NCI-H524 treated with DMSO at 0.1 percent for 48 hours (cell line): ENCODE measurements at regions not wholly inside any gene's neighbourhood (a gene's known extent, or its start where the extent isn't known, plus 50 kb on each side); places are given as distances from the start of the nearest gene placed in this dataset.
A peak's percentile ranks its signal among the peaks of the same experiment; 100 is the strongest.

Experiments used
- DNase-seq: peaks from one replicate; lab custom pipeline; 2025; lab: John Stamatoyannopoulos, UW

DNA sequence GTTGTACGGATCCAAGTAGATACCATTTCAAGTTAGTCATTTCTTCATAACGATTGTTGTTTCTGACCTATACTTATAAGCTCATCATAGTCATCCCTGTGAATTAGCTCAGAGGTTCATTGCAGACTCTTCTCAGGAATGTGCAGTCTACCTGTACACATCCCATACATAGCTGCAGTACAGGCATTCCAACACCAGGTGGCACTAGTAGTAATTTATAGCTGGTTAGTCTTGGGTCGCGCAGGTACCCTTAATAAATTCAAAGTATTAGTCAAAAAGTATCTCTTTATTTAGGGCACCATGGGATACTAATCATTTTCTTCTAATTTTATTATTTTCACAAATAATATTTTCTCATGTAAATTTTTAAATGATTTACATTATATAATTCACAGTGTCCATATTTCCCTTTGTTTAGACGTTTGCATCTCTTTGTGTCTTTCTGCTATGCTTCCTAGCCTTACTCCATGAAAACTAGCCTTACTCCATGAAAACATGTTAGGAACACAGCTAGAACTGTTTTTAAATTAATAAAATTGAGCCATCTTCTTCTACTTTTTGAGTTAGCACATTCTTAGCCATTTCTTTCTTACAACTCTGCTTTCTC, 128.6 kb upstream of the FAM83B start:
- DNase-seq, result peak; percentile 19

DNA sequence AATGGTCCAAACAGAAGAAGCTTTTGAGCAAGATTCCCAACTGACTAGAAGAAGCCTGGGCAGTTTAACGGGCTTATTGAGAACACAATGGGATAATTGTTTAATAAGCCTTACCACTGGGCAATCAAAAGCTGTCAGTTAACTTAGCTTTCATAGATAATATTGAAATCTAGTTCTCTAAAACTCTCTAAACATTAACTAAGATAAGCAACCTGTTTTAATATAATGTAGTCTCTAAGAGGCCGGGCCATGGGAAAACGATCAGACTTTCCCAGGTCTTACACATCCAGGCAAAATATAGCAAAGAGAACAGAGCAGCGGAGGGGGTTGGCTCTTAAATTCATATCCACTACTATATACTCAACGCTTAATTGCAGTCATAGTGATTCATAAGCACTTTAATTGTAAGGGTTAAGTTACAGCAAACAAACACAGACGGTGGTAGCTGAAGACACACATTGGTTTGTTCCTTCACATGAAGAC, 128.0 kb upstream of the FAM83B start:
- DNase-seq, result peak; percentile 61

DNA sequence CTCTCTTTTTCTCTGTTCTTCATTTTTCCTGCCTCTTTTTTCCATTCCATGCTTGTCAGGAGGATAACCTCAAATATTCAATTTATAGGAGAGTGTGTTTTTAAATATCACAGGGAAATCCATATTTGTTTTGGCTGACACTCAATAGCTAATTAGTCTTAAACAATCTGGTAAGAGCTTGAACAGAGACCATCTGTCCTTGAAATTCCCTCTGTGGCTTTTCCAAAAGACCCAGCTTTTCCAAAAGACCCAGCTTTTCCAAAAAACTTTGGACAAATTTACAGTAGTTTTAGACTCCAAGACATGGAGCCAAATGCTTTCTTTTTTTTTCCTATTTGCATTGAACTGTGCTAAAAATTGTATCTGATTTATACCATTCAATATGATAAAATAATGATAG, 127.4 kb upstream of the FAM83B start:
- peak; percentile 61 for DNase-seq

DNA sequence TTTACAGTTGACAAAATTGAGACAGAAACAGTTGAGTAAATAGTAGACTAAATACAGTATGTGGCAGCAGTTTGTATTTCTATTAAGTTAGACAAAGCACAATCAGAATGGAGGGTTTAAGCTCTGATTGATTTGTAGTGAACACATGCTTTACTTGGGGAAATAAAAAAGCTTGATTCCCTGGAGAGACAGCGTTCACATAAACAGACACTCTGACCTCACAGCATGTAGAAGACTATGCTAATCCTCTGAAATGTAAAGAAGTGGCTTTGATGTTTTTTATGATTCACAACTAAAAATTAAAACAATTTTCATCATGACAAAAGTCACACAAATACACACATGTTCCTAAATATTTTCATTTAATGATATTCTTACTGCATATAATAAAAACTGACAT, 126.9 kb upstream of the FAM83B start:
- DNase-seq, result peak; percentile 54

DNA sequence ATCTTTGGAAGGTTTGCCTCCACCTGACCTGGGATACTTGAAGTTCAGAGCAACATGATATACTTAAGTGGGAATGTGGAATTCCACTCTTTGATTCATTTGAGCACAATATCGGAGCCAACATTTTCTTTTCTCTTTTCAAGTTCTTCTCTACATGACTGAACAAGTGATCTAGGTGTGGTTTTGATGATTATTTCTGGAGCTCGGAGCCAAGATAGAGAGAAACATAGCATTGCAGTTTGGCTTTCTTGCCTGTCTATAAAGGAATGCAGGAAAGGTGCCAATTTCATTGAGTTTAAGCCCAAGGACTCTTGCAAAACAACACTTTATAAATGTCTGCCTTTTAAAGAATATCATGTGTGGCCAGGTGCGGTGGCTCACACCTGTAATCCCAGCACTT, 124.2 kb upstream of the FAM83B start:
- DNase-seq, result no peak

DNA sequence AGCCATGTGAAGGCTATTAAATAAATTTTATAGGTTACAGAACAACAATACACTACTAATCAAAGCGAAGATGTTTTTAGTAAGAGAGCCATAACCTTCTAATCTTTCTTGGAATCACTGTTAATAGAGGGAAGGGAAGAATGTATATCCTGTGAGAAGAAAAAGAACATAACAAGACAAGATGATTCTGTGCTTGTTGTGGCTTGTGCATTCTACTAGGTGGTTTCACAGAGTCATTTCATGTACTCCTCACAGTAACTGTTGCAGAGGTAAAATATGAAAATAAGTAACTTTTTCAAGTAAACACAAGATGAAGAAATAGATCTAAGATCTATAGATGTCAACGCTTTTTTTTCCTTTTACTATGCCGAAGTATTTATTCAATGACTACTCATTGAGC, 116.9 kb upstream of the FAM83B start:
- DNase-seq, result no peak

DNA sequence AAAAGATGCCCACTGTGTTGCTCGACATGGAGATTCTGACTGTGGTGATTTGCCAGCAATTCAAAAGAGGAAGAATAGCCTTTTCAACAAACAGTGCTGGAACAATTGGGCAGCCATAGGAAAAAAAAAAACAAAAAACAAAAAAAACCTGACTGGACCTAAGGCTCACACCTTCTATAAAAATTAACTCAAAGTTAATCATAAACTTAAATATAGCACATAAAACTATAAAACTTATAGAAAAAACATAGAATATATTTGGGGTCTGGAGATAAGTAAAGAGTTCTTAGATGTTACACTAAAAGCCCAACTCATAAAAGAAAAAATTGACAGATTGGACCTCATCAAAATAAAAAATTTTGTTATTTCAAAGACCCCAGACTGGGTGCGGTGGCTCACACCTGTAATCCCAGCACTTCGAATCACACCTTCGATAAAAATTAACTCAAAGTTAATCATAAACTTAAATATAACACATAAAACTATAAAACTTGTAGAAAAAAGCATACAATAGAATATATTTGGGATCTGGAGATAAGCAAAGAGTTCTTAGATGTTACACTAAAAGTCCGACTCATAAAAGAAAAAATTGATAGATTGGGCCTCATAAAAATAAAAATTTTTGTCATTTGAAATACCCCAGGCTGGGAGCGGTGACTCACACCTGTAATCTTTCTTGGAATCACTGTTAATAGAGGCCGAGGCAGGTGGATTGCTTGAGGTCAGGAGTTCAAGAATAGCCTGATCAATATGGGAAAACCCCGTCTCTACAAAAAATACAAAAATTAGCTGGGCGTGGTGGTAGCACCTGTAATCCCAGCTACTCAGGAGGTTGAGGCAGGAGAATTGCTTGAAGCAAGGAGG, 115.6 kb upstream of the FAM83B start:
- no peak for DNase-seq

DNA sequence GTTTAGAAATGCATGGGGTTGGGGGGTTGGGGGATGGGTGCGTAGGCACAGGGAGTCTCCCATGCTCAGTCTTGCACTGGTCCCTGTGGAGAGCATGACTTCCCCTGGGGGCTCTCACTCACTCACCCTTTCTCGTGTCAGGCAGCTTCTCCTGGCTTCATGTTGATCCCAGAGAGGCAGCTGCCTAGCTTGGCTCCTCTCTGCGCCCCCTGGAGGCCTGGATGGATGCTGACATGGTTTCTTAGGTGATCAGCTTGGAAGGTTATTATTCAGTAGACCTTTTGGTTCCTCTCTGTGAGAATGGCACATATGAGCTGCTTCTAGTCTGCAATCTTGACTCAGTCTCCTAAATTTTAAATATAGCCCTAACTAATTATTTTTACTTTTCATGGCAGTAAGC, 109.3 kb upstream of the FAM83B start:
- DNase-seq, result no peak

DNA sequence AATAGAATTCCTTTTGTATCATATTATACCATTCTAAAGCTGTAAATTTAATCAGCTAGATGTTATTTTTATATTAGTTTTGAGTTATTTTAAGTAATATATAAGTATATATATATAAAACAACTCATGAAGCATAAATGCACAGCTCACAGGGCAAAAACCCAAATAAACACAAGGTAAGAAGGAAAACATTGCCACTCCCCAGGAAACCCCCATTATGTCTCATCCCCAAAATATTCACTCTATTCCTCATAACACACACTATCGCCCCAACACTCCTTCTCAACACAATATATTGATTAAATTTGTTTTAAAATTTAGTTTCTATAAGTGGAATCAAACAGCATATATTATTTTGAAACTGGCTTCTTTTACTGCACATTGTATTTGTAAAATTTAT, 98.6 kb upstream of the FAM83B start:
- DNase-seq, result no peak

DNA sequence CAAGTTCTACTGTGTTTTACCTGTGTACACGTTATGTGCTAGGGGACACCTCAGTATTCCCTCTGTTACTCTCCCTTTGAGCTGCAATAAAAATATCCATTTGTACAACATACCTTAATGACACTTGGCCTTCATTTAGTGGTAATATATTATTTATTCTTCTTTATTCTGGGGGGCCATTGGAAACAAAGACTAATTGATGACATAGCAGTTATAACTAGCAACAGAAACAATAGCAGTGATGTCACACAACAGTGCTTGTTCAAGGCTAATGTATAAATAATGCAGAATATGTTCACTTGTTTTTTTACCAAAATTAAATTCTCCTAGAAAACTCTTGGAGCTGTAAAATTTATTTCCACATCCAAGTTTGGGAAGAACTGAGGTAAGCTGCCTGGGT, 92.2 kb upstream of the FAM83B start:
- DNase-seq, result no peak

DNA sequence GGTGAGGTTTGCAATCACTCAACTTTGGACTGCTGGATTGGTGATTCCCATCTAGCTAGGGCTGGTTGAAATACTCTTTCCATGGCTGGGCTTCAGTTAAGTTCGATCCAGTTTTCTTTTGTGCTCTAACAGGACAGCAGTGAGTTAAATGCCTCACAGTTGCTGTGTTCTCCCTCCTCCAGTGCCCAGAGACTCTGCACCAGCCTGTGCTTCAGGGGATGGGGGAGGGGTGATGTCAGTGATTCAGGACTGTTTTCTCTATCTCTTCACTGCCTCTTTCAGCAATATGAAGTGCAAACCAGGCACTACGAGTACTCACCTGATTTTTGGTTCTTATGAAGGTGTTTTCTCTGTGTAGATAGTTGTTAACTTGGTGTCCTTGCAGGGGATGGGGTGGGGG, 88.2 kb upstream of the FAM83B start:
- DNase-seq, result no peak

DNA sequence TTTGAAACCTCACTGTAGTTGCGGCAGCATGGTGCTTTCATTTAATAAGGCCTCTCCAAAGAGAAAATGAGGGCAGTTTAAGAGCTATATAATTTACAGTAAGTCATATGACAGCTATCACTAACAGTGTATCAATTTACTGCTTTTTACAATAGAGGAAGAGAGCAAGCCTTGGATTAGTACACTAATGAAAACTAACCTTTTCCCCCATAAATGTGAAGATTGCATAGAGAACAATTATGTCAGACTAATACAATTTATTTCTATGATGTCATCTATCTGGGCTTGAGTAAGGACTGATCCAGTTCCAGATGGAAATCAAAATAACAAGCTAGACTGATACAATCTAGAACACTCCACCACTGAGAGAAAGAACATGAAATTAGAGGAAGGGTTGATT, 78.1 kb upstream of the FAM83B start:
- no peak for DNase-seq

DNA sequence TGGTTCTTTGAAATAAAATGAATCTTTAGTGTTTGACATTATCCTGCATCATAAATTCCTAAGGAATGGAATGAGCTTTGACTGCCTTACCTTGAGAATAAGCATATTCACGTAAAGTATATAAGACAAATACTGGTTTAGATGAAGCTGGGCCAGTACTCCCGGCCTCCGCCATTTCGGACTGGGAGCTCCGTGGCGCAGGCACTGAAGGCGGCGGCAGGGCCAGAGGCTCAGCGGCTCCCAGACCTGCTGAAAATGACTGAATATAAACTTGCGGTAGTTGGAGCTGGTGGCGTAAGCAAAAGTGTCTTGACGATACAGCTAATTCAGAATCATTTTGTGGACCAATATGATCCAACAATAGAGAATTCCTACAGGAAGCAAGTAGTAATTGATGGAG, 76.2 kb upstream of the FAM83B start:
- no peak for DNase-seq

DNA sequence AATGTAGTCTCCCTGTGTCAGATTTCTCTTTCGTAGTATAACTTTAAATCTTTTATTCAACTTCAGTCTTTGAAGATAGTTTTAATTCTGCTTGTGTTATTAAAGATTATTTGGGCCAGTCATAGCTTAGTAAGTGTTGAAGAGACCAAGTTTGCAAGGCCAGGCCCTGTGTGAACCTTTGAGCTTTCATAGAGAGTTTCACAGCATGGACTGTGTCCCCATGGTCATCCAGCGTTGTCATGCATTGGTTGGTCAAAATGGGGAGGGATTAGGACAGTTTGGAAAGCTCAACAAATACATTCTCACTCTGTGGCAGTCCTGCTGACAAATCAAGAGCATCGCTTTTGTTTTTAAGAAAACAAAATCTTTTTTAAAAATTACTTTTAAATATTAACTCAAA, 74.6 kb upstream of the FAM83B start:
- no peak for DNase-seq

DNA sequence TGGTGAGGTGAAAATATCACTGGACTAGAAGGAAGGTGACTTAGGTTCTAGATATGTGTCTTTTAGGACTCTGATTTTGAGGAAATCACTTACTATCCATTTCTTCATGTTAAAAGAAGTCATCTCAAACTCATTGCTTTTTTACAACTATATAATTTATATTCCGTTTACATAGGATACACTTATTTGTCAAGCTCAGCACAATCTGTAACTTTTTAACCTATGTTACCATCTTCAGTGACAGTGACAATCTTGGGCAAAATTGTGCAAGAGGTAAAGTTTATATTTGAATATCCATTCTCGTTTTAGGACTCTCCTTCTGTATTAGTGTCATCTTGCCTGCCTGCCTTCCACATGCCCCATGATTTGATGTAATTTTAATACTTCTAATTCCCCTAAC, 74.0 kb upstream of the FAM83B start:
- DNase-seq, result no peak

DNA sequence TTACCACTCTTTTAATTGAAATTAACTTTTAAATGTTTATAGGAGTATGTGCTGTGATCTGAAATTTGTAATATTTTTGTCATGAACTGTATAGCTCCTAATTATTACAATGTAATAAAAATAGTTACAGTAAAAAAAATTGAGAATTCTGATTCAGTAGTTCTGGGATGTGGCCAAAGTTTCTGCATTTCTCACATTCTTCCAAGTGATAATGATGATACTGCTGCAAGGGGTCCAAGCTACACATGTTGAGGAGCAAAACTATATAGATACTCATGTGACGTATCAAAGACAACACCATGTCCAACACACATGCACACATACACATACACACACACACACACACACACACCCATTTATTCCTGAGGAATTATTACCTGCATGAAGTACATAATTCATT, 71.0 kb upstream of the FAM83B start:
- DNase-seq, result no peak

DNA sequence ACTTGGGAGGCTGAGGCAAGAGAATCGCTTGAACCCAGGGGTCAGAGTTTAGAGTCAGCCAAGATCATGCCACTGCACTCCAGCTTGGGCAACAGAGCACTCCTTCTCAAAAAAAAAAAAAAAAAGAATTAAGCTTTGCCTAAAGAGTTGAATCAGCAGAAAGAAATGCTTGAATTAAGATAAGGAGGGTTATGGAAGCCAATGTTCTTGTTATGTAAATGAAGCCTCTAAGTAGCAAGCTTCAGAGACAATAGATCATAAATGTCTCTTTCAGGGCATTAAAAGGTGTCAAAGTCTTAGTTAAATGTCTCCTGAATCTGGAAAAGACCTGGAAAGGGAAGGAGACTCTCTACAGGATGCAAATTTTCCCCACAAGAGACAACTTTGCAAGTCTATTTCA, 69.7 kb upstream of the FAM83B start:
- no peak for DNase-seq

DNA sequence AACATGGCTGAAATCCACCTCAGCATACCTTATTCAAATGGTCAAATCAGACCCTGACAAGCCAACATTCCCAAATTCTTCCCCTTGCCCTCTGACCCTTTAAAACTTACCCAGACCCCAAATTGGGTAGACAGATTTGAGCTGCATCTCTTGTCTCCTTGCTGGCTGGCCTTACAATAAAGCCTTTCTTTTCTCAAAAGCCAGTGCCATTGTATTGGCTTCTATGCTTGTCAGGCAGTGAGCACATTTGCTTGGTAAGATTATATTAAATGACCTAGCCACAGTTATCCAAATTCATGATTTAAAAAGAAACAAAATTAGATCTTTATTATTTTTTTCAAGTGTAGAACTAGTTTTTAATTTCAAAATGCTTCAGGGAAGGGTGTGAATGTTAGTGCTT, 67.8 kb upstream of the FAM83B start:
- DNase-seq, result no peak

DNA sequence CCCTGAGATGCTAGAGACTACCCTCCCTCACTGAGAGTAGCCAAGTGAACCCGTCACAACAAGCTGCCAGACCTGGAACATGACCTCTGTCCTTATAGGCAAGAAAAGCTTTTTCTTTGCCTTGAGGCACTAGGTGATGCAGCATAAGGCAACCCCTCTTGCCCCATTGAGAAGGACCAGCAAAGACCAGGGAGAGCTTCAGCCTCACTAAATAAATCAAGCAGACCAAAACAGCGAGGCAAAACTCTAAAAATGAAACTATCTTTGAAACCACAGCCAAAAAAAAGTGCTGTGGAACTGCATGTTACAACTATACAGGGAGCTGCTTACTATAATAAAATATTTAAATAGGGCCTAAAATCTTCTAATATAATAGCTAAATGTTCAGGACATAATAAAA, 62.6 kb upstream of the FAM83B start:
- no peak for DNase-seq

DNA sequence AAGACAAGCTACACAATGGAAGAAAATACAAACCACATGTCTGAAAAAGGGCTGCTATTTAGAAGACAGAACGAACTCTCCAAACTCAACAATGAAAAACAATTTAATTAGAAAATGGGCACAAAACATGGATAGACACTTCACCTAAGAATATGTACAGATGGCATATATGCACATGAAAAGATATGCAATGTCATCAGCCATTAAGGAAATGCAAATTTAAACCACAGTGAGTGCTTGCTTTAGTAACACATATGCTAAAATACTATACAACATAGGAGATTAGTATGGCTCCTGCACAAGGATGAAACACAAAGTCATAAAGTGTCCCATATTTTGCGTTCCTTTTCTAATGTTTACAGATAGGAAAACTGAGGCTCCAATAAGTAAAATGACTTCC, 60.4 kb upstream of the FAM83B start:
- no peak for DNase-seq

DNA sequence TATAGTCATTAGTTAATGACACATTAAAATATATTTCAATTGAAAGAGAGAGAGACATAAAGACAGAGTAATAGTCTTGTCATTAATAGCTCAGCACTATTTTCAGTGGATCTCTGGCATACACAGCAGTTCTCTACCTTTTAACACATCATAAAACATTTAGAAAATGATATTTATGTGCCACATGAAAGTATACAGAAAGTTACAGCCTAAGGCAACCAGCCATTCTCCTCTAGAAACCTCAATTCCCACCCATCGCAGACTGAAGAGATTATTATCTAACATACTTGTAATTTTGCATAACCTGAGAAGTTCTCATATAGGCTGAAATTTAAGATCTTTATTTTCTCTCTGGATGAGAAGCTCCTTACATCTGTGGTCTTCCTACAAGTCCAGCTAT, 58.7 kb upstream of the FAM83B start:
- DNase-seq, result no peak
